ENCODE measurements at regions not wholly inside any gene's neighbourhood (a gene's known extent, or its start where the extent isn't known, plus 50 kb on each side); places are given as distances from the start of the nearest gene placed in this dataset.

DNA sequence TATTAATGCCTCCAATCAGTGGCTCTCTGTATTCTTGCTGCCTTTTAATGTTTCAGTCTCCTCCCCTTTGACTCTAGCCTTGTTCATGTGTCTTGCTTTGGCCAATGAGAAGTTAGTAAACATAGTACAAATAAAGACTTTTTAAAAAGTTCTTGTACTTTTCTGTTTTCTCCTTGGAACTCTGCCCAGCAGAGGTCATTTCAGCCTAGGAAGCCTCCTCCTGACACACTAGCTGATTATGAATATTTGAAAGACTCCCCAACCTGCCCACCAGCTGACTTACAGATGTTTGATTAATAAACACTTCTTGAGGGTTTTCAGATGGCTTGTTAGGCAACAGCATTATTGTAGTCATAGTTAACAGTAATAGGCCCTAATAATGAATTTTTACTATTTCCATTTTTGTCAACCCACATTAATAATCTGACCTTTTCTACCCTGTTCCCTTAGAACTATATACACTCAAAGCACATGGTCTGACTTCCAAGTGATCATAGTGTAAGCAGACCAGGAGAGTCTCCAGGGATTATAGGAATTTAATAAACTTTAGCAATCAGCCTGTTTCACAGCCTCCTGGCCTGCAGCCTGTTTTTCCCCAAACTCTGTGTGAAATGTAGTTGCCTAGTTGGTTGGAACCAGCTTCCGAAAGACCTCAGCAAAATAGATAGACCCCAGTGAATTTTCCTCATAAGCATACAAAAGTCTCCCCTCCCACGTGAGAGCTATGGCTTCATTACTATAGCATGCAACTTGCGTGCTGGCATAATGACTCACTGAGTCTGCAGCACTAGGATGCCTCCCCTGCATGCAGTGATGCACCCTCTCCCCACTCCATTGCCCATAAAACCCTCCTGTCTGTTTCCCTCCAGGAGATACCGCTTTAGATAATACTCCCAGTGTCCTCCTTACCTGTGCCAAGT lies 670.7 kb upstream of the ZNF804A start (continued):
- TF ChIP-seq, protein P1, sequence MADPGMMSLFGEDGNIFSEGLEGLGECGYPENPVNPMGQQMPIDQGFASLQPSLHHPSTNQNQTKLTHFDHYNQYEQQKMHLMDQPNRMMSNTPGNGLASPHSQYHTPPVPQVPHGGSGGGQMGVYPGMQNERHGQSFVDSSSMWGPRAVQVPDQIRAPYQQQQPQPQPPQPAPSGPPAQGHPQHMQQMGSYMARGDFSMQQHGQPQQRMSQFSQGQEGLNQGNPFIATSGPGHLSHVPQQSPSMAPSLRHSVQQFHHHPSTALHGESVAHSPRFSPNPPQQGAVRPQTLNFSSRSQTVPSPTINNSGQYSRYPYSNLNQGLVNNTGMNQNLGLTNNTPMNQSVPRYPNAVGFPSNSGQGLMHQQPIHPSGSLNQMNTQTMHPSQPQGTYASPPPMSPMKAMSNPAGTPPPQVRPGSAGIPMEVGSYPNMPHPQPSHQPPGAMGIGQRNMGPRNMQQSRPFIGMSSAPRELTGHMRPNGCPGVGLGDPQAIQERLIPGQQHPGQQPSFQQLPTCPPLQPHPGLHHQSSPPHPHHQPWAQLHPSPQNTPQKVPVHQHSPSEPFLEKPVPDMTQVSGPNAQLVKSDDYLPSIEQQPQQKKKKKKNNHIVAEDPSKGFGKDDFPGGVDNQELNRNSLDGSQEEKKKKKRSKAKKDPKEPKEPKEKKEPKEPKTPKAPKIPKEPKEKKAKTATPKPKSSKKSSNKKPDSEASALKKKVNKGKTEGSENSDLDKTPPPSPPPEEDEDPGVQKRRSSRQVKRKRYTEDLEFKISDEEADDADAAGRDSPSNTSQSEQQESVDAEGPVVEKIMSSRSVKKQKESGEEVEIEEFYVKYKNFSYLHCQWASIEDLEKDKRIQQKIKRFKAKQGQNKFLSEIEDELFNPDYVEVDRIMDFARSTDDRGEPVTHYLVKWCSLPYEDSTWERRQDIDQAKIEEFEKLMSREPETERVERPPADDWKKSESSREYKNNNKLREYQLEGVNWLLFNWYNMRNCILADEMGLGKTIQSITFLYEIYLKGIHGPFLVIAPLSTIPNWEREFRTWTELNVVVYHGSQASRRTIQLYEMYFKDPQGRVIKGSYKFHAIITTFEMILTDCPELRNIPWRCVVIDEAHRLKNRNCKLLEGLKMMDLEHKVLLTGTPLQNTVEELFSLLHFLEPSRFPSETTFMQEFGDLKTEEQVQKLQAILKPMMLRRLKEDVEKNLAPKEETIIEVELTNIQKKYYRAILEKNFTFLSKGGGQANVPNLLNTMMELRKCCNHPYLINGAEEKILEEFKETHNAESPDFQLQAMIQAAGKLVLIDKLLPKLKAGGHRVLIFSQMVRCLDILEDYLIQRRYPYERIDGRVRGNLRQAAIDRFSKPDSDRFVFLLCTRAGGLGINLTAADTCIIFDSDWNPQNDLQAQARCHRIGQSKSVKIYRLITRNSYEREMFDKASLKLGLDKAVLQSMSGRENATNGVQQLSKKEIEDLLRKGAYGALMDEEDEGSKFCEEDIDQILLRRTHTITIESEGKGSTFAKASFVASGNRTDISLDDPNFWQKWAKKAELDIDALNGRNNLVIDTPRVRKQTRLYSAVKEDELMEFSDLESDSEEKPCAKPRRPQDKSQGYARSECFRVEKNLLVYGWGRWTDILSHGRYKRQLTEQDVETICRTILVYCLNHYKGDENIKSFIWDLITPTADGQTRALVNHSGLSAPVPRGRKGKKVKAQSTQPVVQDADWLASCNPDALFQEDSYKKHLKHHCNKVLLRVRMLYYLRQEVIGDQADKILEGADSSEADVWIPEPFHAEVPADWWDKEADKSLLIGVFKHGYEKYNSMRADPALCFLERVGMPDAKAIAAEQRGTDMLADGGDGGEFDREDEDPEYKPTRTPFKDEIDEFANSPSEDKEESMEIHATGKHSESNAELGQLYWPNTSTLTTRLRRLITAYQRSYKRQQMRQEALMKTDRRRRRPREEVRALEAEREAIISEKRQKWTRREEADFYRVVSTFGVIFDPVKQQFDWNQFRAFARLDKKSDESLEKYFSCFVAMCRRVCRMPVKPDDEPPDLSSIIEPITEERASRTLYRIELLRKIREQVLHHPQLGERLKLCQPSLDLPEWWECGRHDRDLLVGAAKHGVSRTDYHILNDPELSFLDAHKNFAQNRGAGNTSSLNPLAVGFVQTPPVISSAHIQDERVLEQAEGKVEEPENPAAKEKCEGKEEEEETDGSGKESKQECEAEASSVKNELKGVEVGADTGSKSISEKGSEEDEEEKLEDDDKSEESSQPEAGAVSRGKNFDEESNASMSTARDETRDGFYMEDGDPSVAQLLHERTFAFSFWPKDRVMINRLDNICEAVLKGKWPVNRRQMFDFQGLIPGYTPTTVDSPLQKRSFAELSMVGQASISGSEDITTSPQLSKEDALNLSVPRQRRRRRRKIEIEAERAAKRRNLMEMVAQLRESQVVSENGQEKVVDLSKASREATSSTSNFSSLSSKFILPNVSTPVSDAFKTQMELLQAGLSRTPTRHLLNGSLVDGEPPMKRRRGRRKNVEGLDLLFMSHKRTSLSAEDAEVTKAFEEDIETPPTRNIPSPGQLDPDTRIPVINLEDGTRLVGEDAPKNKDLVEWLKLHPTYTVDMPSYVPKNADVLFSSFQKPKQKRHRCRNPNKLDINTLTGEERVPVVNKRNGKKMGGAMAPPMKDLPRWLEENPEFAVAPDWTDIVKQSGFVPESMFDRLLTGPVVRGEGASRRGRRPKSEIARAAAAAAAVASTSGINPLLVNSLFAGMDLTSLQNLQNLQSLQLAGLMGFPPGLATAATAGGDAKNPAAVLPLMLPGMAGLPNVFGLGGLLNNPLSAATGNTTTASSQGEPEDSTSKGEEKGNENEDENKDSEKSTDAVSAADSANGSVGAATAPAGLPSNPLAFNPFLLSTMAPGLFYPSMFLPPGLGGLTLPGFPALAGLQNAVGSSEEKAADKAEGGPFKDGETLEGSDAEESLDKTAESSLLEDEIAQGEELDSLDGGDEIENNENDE (IDR thresholded peaks at IDR 0.05; ENCODE audit: low read depth, low read length) = no peak
- TF ChIP-seq ZNF146 (CRISPR knock-in tag; IDR thresholded peaks at IDR 0.05; ENCODE audit: unreplicated experiment) (no peak), TAF1 (IDR thresholded peaks at IDR 0.05; ENCODE audit: control insufficient read depth, extremely low read depth, insufficient read depth, low read length, severe bottlenecking) (no peak), MAFG (tag; conservative IDR thresholded peaks at IDR 0.05) (no peak), SMC3 (conservative IDR thresholded peaks at IDR 0.05; ENCODE audit: insufficient read depth, low read depth, low read length) (no peak), DPF2 (IDR thresholded peaks at IDR 0.05) (no peak), GTF2A2 (tag; IDR thresholded peaks at IDR 0.05) (no peak), ZNF707 (CRISPR knock-in tag; conservative IDR thresholded peaks at IDR 0.05) (no peak)
- TF ChIP-seq, protein P2, sequence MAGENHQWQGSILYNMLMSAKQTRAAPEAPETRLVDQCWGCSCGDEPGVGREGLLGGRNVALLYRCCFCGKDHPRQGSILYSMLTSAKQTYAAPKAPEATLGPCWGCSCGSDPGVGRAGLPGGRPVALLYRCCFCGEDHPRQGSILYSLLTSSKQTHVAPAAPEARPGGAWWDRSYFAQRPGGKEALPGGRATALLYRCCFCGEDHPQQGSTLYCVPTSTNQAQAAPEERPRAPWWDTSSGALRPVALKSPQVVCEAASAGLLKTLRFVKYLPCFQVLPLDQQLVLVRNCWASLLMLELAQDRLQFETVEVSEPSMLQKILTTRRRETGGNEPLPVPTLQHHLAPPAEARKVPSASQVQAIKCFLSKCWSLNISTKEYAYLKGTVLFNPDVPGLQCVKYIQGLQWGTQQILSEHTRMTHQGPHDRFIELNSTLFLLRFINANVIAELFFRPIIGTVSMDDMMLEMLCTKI (IDR thresholded peaks at IDR 0.05; ENCODE audit: partially characterized antibody) = no peak
